Activated CD4-positive, alpha-beta T cell treated with anti-CD3 and anti-CD28 coated beads, Interleukin-2, amount 50 U/mL, for 16 hours (primary cell): ENCODE measurements at regions not wholly inside any gene's neighbourhood (a gene's known extent, or its start where the extent isn't known, plus 50 kb on each side); places are given as distances from the start of the nearest gene placed in this dataset.
"Not testable (repeated sequence)": the region's sequence is repeated elsewhere in the genome, so short reads cannot be mapped to it uniquely, and the experiment has no call there.

Source experiments
- DNase-seq: peaks from one replicate; pipeline ENCODE4 v3.0.0-alpha.2; 2020

DNA sequence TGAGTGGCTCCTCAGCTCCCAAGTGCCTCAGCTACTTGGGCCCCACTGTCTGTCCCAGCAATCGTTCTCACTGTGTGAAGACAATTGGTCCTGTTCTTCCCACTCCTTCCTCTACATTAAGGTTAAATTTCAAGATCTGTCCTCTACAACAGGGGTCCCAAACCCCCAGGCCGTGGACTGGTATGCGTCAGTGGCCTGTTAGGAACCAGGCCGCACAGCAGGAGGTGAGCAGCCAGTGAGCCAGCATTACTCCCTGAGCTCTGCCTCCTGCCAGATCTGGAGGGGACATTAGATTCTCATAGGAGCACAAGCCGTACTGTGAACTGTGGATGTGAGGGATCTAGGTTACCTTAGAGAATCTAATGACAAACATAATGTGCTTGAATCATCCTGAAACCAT is 376.9 kb upstream of the FZD8 start:
- no peak for DNase-seq

DNA sequence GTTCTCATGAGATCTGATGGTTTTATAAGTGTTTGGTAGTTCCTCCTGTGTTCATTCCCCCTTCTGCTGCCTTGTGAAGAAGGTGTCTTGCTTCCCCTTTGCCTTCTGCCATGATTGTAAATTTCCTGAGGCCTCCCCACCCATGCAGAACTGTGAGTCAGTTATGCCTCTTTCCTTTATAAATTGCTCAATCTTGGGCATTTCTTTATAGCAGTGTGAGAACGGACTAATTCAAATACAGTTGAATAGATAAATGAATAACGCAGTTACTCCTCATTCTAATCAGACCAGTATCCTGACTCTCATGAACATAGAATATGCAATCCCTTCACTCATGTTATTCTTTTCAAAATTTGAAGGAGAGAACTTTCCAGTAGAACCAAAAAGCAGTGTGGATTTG is 375.0 kb upstream of the FZD8 start:
- no peak for DNase-seq

DNA sequence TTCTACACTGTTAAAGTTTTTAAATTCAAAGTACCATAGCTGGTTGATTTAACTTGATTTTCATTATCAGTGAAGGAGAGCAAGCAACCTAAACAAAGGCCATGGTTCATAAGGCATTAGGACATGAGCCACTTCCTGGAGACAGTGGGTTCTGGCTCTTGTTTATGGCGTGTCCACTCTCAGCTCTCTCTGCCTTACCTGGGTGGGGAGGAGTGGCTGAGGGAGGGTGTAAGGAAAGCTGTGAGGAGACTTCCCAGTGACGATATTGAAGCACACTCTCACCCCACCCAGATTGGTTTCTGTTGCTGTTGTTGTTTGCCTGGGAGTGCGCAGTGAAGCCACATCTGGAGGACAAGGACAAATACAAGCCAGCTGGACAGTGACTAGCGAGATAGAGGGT is 365.3 kb upstream of the FZD8 start:
- DNase-seq: no peak

DNA sequence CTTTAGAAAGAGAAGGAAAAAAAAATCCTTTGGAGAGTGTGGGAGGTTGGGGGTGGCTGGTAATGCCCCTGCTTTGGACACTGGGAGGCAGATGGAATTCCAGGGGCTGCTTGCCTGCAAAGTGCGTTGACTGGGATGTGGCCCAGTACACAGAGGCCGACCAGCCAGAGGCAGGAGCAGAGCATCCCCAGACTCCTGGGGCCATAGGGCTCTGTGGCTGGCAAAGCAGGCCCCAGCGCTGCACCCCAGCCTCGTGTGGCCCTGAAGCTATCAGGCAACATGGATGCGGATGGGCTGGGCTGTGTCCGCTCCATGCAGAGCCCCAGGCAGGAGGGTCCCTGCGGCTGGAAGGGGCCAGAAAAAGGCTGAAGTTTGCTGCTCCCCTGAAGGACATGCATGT is 361.6 kb upstream of the FZD8 start:
- DNase-seq: no peak

DNA sequence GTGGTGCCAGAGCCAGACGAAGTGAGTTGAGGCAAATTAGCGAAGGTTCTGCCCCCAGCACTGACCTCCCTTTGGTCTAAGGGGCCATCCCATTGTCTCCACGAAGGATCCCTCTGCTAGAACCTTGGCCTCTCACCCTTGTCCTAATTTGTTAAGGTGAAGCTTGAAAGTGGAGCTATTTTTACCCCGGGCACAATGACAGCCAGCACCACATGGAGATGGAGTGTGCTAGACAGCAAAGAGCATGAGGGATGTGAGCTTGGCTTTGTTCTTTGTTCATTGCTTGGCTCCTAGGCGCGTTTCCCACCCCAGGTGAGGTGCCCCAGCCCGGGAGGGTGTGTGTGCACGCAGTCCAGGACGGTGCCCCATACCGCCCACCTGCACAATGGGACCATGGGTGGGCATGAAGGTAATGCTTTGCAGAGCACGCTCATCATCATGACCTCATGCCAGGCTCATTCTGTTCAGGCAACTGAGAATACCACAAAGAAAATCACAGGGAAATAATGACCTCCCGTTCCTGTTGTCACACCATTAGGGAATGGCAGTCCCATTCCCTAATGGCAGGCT is 361.0 kb upstream of the FZD8 start:
- DNase-seq: no peak

DNA sequence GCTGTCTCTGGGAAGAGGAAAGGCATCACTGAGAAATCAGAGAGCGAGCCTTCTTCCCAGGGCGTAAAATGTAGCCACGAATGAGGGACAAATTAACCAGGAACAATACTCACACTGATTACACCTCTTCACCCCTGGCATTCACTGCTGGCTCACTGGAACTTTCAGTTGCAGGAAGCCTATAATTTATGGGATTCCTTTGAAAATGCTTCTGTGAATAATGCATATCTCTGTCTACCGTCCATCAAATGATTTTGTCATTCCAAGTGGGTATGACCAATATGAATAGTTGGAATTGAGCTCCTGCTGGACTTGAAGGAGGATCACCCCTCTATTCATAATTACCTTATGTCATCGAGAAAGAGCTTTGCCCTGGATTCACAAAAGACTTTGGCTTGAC is 360.3 kb upstream of the FZD8 start:
- no peak for DNase-seq

DNA sequence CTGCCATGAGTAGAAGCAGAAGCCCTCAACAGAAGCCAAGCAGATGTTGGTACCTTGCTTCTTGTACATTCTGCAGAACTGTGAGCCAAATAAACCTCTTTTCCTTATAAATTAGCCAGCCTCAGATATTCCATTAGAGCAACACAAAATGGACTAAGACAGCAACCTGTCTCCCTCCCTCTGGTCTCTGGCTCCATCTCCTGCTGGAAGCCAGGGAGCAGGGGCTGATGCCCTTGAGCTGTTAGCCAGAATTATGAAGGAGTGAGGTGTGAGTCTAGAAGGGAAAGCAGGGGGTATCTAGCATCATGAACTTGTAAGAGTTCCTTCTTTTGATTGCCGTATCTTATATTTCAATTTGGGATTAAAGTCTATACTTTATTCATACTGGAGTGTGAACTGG is 358.7 kb upstream of the FZD8 start:
- not testable (repeated sequence) for DNase-seq

DNA sequence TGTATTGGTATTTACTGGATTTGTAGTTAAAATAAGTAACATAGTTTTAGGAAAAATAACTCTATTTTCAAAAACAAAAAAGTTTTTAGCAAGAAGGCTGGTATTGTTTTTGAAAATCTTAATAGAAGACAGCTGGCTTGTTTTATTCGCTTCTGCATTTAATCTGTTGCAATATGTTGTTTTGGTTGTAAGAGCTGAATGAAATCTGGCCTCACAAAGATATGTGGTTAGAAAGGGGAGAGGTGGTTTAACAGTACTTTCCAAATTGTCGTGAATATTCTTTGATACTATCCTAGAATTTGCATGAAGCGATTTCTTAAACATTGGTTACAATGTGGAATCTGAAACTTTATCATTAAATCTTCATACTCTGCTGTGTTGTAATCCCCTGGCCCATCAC is 355.9 kb upstream of the FZD8 start:
- no peak for DNase-seq

DNA sequence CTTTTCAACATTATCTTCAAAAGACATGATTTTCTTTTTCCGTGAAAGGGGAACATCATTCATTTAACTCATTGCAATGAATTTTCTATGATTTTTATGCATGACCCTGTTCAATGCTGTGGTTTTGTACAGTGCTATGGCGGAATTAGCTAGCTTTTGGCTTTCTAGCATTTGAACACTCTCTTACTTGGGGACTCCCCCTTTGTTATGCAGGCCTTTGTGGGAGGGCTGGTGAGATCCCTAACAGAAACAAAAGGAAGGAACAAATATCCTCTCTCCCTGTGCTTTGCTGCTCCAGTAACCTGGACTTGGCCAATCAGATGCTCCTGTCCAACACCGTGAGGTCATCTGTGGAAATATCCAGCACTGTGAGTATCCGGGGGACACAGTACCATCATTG is 353.4 kb upstream of the FZD8 start:
- no peak for DNase-seq

DNA sequence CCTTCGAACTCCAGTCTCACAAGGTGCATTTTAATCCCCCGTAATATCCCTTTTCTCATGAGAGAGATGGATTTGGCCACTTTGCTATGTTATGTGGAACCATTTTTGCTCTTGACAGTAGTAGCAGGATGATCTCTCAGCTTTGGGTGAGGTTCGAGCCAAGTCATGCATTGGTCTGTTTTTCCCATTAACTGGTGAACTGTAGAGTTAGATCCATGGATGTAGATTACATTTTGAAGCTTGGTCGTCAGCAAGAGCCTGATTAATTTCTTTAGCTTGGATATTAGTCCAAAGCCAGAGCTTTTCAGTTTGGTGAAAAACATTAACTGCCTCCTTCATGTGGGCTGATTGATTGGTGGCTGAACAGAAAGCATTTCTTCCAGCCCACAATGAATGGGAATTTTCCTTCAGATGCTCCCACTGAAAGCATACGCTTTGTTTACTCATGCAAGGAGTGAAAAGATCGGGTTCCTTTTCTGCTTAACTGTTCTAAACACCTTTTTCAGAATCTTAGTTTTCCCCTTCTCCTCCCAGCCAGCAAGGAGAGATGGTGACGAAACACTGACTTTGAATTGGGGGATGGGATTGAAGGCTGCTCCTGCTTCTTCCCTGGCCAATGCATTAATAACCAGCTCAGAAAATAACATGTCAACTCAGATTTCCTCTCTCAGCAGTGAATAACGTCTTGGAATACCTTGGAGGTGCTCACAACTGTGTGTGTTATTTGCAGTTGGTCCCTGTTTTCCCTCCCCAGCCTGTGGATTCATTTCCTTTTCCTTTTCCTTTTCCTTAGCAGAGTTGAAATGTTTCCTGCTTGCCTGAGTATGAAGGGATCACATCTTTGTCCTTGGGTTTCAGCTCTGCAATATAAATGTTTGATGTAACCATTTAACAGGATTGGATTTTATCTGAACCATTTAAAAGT is 351.8 kb upstream of the FZD8 start:
- no peak for DNase-seq

DNA sequence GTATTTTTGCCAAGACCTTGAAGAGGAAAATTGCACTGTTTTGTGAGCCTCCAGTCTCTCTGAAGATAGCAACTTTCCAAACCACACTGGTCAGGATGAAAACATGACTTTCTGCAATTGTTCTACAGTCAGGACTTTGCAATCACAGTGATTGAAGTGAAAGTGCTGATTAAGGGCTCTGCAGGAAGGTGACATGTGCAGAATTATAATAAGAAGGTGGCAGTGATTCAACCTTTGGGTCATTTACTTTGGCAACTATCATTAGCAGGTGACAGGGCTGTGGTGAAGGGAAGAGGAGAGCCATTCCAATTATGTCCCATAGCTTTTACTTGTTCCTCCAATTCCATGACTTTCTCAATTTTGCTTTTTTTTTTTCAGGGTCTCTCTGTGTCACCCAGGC is 350.0 kb upstream of the FZD8 start:
- DNase-seq: no peak

DNA sequence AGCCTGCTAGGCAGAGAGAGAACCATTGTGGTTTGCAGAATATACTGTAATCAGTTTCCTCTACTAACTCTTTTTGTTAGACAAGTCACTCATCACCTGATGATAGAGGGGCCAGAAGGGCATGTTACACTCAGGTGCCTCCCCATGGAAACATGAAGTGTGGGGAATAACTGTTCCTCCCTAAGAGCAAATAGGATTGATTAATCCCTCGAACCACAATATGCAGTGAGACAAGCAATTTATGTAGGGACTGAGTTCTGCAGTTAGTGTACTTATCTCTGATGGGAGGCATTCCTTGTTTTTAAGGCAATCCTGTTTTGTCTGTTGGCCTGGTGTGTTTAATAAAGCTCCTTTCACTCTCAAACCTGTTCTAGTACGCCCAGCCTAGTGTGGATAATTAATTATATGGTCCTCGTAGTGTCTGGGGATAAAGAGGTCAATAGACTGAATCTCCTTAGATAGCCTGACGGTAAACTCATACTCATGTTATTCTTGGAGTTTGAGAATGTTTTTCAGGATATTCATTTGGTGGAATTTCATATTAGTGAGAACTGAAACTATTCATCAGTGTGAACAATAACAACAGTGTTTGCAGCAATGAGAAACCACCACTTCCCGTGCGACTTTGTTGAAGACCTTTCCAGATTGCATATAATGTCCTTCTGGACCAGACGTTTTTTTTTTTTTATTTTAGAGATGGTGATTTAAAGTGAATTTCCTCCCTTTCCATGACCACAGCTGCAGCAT is 344.8 kb upstream of the FZD8 start:
- DNase-seq: no peak

DNA sequence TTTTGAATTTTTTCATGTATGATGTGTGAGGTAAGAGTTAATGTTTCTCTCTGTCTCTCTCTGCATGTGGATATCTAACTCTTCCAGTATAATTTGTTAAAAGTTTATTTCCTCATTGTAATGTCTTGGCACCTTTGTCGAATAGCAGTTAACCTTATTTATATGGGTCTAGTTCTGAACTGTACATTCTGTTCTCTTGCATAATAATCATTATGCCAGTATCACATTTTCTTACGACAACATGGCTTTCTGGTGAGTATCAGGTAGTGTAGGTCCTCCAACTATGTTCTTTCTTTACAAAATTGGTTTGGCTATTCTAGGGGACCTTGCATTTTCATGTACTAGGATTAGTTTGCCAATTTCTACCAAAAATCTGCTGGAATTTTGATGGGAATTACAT is 337.0 kb upstream of the FZD8 start:
- DNase-seq: no peak

DNA sequence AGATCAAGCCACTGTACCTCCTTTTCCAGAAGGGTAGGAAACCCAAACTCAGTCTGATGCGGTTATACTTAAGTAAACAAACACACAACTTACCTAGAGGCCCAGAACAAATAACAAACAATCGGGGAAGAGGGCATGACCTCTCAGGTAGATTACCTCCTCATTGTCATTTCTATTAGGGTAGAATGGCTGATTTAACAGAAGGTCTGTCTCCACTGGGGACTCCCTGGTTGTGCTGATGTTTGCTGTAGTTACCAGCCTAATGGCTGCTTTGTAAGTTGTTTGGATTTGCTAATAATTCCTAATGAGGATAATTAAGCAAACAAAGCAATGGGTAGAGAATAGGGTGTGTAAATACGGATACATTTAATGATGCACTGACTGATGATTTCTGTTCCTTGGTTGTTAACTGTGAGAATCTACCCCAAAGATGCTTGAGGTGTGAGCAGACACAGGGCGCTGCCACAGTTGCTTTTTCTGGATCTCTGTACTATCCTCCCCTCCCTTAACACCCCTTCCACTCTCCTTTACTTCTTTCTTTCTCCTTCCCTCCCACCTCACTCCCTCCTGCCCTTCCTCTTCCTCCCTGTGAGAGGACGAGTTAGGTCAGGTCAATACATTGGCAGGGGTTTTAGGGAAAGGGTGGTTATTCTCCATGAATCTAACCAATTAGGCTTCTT is 332.0 kb upstream of the FZD8 start:
- DNase-seq: not testable (repeated sequence)

DNA sequence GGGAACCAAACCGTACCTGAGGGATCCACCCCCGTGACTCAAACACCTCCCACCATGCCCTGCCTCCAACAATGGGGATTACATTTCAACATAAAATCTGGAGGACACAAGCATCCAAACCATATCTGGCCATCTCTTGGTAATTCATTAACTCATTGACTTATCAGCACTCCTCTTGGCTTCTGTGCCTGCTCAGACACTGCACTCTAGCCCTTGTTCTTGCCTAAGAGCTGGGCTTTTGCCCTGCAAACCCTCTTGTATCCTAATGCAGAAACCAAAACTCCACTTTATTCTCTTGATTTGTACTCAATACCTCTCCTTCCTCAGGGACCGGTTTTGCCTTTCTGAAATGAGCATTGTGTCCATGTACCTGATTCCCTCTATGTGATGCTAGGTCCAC is 330.2 kb upstream of the FZD8 start:
- no peak for DNase-seq

DNA sequence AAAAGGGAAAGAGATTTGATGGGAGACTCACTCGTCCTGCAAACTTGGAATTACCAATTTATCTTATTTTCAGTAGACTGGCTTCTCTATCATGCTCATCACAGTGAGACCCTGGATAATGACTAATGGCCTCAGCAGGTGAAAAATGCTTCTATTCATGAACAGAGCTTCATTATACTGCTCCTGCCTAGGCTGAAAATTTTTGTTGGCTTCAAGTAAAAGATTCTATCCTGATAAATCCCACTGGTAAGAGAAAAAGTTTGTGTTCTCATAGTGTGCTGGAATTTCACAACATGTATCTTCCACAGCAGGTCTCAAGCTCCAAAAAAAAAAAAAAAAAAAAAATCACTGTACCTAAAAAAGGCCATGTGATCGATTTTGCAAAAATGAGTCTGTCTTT is 329.3 kb upstream of the FZD8 start:
- DNase-seq: no peak

DNA sequence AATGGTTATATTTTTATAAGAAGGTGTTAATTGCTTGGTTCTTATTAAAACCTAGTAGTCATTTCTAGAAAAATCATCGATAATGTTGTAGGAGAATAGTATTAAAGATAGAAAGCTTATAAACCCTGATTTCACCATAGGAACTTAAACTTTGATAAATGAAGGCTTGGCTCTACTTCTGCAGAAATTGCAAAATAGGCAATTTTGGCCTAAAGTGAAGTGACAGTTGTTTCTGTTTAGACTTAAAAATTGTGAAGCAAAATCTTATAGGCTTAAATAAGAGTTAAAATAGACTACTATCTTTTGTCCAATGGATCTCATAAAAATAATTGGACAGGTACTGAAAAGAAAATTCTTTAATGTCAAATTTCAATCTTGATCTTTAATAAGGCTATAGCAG is 321.6 kb upstream of the FZD8 start:
- no peak for DNase-seq

DNA sequence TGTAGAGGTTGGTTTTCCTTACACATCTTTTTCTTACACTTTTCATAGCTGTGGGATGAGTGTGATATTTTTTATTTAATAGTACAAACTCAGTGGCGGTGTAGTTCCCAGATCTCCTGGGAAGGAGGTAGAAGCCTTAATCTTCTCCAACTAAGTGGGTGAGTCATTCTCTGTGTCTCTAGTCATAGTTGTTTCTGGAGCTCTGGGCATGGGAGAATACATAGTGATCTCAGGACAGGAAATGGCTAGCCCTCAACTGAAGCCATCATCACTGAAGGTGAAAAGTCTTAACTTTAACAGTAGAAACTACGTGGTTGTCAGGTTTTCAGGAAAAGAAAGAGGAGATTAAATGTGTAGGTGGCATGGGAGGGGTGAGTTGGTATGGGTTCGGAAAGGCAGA is 319.4 kb upstream of the FZD8 start:
- no peak for DNase-seq

DNA sequence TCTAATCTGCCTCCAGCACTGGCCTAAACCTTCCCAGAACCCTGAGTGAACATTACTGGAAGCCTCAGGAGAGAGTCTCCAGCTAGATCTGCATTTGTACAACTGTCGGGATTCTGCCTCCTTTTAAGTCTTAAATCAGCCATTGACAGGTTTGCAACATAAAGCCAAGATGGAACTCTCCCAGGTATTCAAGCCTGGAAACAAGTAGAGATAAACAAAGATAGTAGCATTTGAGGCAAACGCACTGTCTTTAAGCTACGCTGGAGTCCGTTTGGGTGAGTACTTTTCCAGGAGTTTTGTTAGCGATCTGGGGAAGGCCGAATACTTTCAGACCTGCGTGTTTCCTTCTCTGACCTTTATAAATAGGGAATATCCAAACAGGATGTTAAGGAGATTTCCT is 317.2 kb upstream of the FZD8 start:
- no peak for DNase-seq

DNA sequence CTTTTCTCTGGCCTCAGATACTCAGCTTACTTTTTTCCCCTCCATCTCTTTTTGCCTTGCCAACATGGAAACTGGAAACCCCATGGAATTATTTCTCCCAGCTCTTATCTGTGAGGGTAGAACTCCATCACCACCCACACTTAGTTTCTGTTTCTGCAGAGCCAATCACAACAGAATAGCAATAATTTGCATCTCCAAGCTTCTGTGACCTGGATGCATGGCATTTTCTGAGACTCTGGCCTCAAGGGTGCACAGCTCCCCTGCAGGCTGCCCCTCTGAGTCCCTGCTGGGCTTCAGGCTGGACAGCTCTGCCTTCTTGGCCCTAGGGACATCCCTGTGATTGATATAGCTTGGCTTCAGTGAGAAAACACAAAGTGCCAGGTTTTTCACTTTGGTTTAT is 316.5 kb upstream of the FZD8 start:
- DNase-seq: not testable (repeated sequence)

DNA sequence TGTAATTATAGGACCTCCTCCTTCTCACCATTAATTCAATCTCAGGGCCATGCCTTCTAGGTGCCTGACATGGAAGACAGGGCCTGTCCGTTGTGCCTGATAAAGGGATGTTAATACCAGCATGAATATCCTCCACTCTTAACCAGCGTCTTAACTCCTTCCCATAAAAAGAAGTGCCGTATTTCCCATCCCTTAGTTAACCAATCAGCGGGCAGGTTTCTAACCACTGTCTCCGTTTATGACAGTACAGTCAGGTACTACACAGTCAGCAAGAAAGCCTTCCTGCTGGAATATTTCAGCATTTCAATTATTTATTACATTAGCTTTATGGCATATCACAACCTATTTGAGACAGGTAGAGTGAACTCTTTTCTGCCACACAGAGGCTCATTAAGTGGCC is 308.6 kb upstream of the FZD8 start:
- no peak for DNase-seq

DNA sequence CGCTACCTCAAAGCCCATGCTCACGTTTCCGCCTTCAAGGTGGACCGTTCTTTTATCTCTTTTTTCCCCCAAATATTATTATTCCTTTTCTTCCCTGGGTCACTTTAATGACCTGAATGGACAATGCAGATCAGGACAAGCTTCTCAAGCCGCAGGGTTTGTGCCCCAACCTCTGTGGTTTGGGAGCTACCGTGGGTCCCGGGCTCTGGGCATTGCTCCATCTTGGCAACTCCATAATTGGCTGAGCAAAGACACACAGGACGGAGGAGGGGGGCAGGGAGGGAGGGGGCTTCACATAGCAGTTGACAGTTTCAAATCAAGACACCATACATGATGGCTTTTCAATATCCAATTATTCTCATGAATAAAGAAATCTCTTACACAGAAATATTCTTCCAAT is 308.1 kb upstream of the FZD8 start:
- DNase-seq: no peak

DNA sequence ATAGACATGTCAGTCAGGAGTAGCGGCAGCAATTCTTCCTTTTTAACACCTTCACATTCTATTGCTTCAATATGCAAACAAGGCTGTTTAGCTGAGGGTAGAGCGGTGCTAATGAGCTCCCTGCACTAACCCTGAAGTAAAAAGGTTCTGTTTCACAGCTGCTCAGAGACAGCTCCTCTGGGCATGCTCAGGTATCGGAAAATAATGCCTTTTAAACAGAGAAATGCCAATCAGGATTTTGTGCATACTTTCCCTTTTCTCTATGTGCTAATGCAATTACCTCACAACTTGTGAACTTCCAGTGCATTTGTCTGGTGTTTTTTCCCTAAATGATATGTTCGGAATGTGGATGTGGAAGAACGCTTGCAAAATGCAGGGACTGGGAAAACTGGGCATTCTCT is 307.7 kb upstream of the FZD8 start:
- DNase-seq: no peak

DNA sequence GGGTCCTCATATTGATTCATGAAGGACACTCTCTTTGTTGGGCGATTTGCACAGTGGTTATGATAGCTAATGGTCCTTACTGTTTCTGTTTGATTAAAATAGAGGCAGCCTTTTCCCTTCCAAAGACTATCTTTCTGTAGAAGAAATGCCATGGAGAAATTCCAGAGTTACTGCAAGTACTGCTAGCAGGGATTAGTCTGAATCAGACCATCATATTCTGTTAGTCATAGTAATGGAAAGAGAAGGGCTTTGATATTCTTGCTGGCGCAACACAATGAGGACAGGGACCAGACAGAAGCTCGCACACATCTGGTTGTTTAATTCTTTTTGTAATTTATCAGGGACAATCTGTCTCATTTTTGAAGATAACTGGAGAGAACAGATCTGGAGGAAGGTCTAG is 304.5 kb upstream of the FZD8 start:
- no peak for DNase-seq
